Left lung (tissue), 4 donors: ENCODE measurements at regions not wholly inside any gene's neighbourhood (a gene's known extent, or its start where the extent isn't known, plus 50 kb on each side); places are given as distances from the start of the nearest gene placed in this dataset.

Source experiments
- ATAC-seq: fragments of 200-7000 bp; cut with Tn5 transposase; one replicate; pipeline ENCODE4 v1.9.1; 2020; ENCODE audit warnings: moderate library complexity
- DNase-seq, 4 donors: peaks; one replicate each; pipeline ENCODE4 v3.0.0-alpha.2; 2013 to 2020
- H3K27ac ChIP-seq, 2 donors: fragments of 200-600 bp; sonication (generic) in 1 of 2; one replicate each; pipeline versions ENCODE4 v1.5.0 to v1.8.0; 2020 to 2021
- H3K27me3 ChIP-seq, 2 donors: fragments of 200-600 bp; sonication (generic) in 1 of 2; one replicate each; pipeline versions ENCODE4 v1.5.0 to v1.8.0; 2020 to 2021
- H3K36me3 ChIP-seq, 2 donors: fragments of 200-600 bp; sonication (generic) in 1 of 2; one replicate each; pipeline versions ENCODE4 v1.5.0 to v1.8.0; 2020 to 2021
- H3K4me1 ChIP-seq, 2 donors: fragments of 200-600 bp; one replicate each; pipeline ENCODE4 v1.8.0; 2021
- H3K4me3 ChIP-seq, 2 donors: fragments of 200-600 bp; sonication (generic) in 1 of 2; one replicate each; pipeline versions ENCODE4 v1.5.0 to v1.8.0; 2020 to 2021; ENCODE audit warnings: mild to moderate bottlenecking in 1 of 2
- H3K9me3 ChIP-seq, 2 donors: fragments of 200-600 bp; sonication (generic) in 1 of 2; one replicate each; pipeline versions ENCODE4 v1.5.0 to v1.8.0; 2020 to 2021
- CTCF ChIP-seq, 2 donors: fragments of 200-600 bp; sonication (generic) in 1 of 2; IDR thresholded peaks; one replicate each; pipeline versions ENCODE4 v1.5.0 to v1.8.0; 2021; ENCODE audit warnings: antibody characterized with exemption in 2 of 2
- intact Hi-C, 2 donors: fragments of 100-400 bp; cut with DNase I; formaldehyde crosslinking; loops; one replicate each; pipeline versions ENCODE4 v1.11.2 to v1.14.2; 2022
- donor health status: DM: no; HTN: yes; CAD: no.
- donor health status: DM: no; HTN: no; CAD: no.

- no peaks in the 10 kb centered on the region for H3K27me3 ChIP-seq
- intact Hi-C loops: no loop called here
- ATAC-seq: no peak
- H3K4me3 ChIP-seq: no peak overlapping the region
- H3K4me1 ChIP-seq: no peaks in the 10 kb centered on the region
- no peaks in the 10 kb centered on the region for H3K9me3 ChIP-seq
- no peak overlapping the region for H3K27ac ChIP-seq
- no peaks in the 10 kb centered on the region for H3K36me3 ChIP-seq
- DNase-seq: no peak
- no peak for TF ChIP-seq CTCF (IDR thresholded peaks at IDR 0.05)
These were observed 368.4 kb upstream of the MAN1A1 start for GRCh38 chr6:119717942-119718341.

- DNase-seq: no peak
- Histone ChIP-seq H3K4me1 (no peaks in the 10 kb centered on the region), H3K36me3 (no peaks in the 10 kb centered on the region), H3K4me3 (no peak overlapping the region), H3K27me3 (no peaks in the 10 kb centered on the region), H3K27ac (no peak overlapping the region), H3K9me3 (no peaks in the 10 kb centered on the region)
- no peak for ATAC-seq
- intact Hi-C loops: no loop called here
- TF ChIP-seq CTCF (IDR thresholded peaks at IDR 0.05): no peak
These were observed 367.2 kb upstream of the MAN1A1 start for GRCh38 chr6:119716668-119717270.

GRCh38 chr6:119713903-119714302 lies 364.3 kb upstream of the MAN1A1 start:
- Histone ChIP-seq H3K27me3 (no peaks in the 10 kb centered on the region), H3K36me3 (no peaks in the 10 kb centered on the region), H3K27ac (no peak overlapping the region), H3K4me3 (no peak overlapping the region), H3K9me3 (no peaks in the 10 kb centered on the region), H3K4me1 (no peaks in the 10 kb centered on the region)
- ATAC-seq: no peak
- no peak for TF ChIP-seq CTCF (IDR thresholded peaks at IDR 0.05)
- intact Hi-C loops: no loop called here
- DNase-seq: no peak

- no peak overlapping the region for H3K27ac ChIP-seq
- H3K27me3 ChIP-seq: no peaks in the 10 kb centered on the region
- no peaks in the 10 kb centered on the region for H3K9me3 ChIP-seq
- intact Hi-C loops: no loop called here
- H3K4me1 ChIP-seq: no peaks in the 10 kb centered on the region
- ATAC-seq (no peak), DNase-seq (no peak)
- no peaks in the 10 kb centered on the region for H3K36me3 ChIP-seq
- no peak overlapping the region for H3K4me3 ChIP-seq
- no peak for TF ChIP-seq CTCF (IDR thresholded peaks at IDR 0.05)
These were observed 337.1 kb upstream of the MAN1A1 start for GRCh38 chr6:119686644-119687043.

- no peak for TF ChIP-seq CTCF (IDR thresholded peaks at IDR 0.05)
- Histone ChIP-seq H3K4me3 (no peak overlapping the region), H3K27ac (no peak overlapping the region), H3K4me1 (no peaks in the 10 kb centered on the region), H3K9me3 (no peaks in the 10 kb centered on the region), H3K27me3 (no peaks in the 10 kb centered on the region), H3K36me3 (no peaks in the 10 kb centered on the region)
- no peak for DNase-seq
- ATAC-seq: no peak
- intact Hi-C loops: no loop called here
These were observed 336.7 kb upstream of the MAN1A1 start for GRCh38 chr6:119686240-119686639.
